Esophagus muscularis mucosa (tissue), 4 donors: ENCODE measurements at regions not wholly inside any gene's neighbourhood (a gene's known extent, or its start where the extent isn't known, plus 50 kb on each side); places are given as distances from the start of the nearest gene placed in this dataset.
A peak's percentile ranks its signal among the peaks of the same experiment; 100 is the strongest.
"Not testable (repeated sequence)": the region's sequence is repeated elsewhere in the genome, so short reads cannot be mapped to it uniquely, and the experiment has no call there.

Experiments
- DNase-seq: peaks from one replicate; pipeline ENCODE4 v3.0.0-alpha.2; 2017; ENCODE audit errors: extremely low spot score
- H3K27ac ChIP-seq, 4 donors: fragments of 200-600 bp; sonication (generic); replicated peaks in 1 of 4; 1 replicate in 3 of 4; 2 replicates in 1 of 4; pipeline ENCODE4 v1.5.1; 2016 to 2019; ENCODE audit warnings: mild to moderate bottlenecking in 1 of 4
- H3K27me3 ChIP-seq, 4 donors: fragments of 200-600 bp; sonication (generic); one replicate each; pipeline versions ENCODE4 v1.5.1 to v1.6.0; 2016 to 2019
- H3K36me3 ChIP-seq, 4 donors: fragments of 200-600 bp; sonication (generic); one replicate each; pipeline ENCODE4 v1.5.1; 2016 to 2019
- H3K4me1 ChIP-seq, 4 donors: fragments of 200-600 bp; sonication (generic); one replicate each; pipeline ENCODE4 v1.5.1; 2016 to 2019
- H3K4me3 ChIP-seq, 4 donors: fragments of 200-600 bp; sonication (generic); 1 replicate in 2 of 4; 2 replicates in 2 of 4; pipeline ENCODE4 v1.5.1; 2016 to 2019; ENCODE audit warnings: mild to moderate bottlenecking in 4 of 4, moderate library complexity in 1 of 4
- H3K9me3 ChIP-seq, 4 donors: fragments of 200-600 bp; sonication (generic); 1 replicate in 3 of 4; 2 replicates in 1 of 4; pipeline ENCODE4 v1.5.1; 2016 to 2019
- EP300 ChIP-seq: sonication (generic); formaldehyde crosslinking; IDR thresholded peaks from one replicate; pipeline ENCODE4 v1.6.1; 2017; ENCODE audit warnings: antibody characterized with exemption
- POLR2A ChIP-seq: fragments of 450-650 bp; IDR thresholded peaks from one replicate; pipeline ENCODE4 v1.6.1; 2017; ENCODE audit warnings: antibody characterized with exemption, moderate library complexity, mild to moderate bottlenecking, low read depth
- POLR2AphosphoS5 ChIP-seq, 2 donors: sonication (generic); formaldehyde crosslinking; IDR thresholded peaks; one replicate each; pipeline ENCODE4 v1.6.1; 2017; ENCODE audit warnings: antibody characterized with exemption in 2 of 2
- WGBS: methylation state at CpG from one replicate; pipeline ENCODE4 v1.1.5; 2018; 5-methylcytosine and 5-hydroxymethylcytosine counted together
- intact Hi-C: fragments of 100-400 bp; cut with DNase I; formaldehyde crosslinking; loops from one replicate; pipeline ENCODE4 v1.15.1; 2023
- TF ChIP-seq, protein P1 (sequence below), 3 experiments: fragments of 200-600 bp in 2 of 3; fragments of 450-650 bp in 1 of 3; sonication (generic) in 2 of 3; IDR thresholded peaks; one replicate each; pipeline ENCODE4 v1.5.1; 2017 to 2019; ENCODE audit warnings: antibody characterized with exemption in 3 of 3, mild to moderate bottlenecking in 2 of 3, moderate library complexity in 1 of 3

DNA sequence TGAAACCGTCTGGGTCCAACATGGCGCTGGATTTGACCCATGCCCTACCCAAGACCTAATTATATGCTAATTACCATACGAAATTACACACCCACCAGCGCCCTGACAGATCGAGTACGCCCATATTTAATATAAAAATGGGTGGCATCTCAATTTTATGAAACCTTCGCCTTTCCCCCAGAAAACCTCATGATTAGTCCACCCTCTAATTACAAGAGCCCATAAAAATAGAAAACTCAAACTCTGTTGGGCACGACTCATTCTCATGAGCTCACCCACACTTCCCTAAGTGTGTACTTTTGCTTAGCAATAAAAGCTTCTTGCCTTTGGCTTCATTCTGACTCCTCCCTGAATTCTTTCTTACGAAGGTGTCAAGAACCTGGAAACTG lies 136.4 kb downstream of the OR2B2 start:
- H3K27ac ChIP-seq: no peak overlapping the region
- H3K4me3 ChIP-seq: no peak overlapping the region
- no peaks in the 10 kb centered on the region for H3K36me3 ChIP-seq
- TF ChIP-seq POLR2A (no peak), EP300 (no peak), POLR2AphosphoS5 (IDR thresholded peaks at IDR 0.05) (no peak)
- TF ChIP-seq, protein P1, sequence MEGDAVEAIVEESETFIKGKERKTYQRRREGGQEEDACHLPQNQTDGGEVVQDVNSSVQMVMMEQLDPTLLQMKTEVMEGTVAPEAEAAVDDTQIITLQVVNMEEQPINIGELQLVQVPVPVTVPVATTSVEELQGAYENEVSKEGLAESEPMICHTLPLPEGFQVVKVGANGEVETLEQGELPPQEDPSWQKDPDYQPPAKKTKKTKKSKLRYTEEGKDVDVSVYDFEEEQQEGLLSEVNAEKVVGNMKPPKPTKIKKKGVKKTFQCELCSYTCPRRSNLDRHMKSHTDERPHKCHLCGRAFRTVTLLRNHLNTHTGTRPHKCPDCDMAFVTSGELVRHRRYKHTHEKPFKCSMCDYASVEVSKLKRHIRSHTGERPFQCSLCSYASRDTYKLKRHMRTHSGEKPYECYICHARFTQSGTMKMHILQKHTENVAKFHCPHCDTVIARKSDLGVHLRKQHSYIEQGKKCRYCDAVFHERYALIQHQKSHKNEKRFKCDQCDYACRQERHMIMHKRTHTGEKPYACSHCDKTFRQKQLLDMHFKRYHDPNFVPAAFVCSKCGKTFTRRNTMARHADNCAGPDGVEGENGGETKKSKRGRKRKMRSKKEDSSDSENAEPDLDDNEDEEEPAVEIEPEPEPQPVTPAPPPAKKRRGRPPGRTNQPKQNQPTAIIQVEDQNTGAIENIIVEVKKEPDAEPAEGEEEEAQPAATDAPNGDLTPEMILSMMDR (IDR thresholded peaks at IDR 0.05): no peak
- H3K4me1 ChIP-seq: peaks cover 0 to 11% (median 8%) of the 10 kb centered on the region in 4 donors
- intact Hi-C loops: no loop called here
- H3K27me3 ChIP-seq: peaks cover 0 to 34% (median 2%) of the 10 kb centered on the region in 4 donors
- WGBS: 89% methylated on average over 9 of the region's 9 CpGs
- H3K9me3 ChIP-seq: no peaks in the 10 kb centered on the region
- DNase-seq: no peak

GRCh38 chr6:27775138-27775795 lies 136.9 kb downstream of the OR2B2 start:
- intact Hi-C loops, H3K36me3 ChIP-seq, H3K9me3 ChIP-seq, H3K4me3 ChIP-seq, H3K27ac ChIP-seq: not testable (repeated sequence)
- peaks cover 0 to 11% (median 8%) of the 10 kb centered on the region in 4 donors for H3K4me1 ChIP-seq
- peak; percentile 39 for DNase-seq
- peaks cover 0 to 39% (median 4%) of the 10 kb centered on the region in 4 donors for H3K27me3 ChIP-seq
- 81% methylated on average over 5 of the region's 5 CpGs for WGBS

GRCh38 chr6:27774264-27774600 lies 138.0 kb downstream of the OR2B2 start:
- Histone ChIP-seq H3K4me1 (peaks cover 0 to 11% (median 8%) of the 10 kb centered on the region in 4 donors), H3K27me3 (peaks cover 0 to 50% (median 5%) of the 10 kb centered on the region in 4 donors)
- H3K9me3 ChIP-seq, H3K4me3 ChIP-seq, H3K36me3 ChIP-seq, H3K27ac ChIP-seq, intact Hi-C loops: not testable (repeated sequence)
- 88% methylated on average over 8 of the region's 8 CpGs for WGBS
- peak; percentile 21 for DNase-seq

DNA sequence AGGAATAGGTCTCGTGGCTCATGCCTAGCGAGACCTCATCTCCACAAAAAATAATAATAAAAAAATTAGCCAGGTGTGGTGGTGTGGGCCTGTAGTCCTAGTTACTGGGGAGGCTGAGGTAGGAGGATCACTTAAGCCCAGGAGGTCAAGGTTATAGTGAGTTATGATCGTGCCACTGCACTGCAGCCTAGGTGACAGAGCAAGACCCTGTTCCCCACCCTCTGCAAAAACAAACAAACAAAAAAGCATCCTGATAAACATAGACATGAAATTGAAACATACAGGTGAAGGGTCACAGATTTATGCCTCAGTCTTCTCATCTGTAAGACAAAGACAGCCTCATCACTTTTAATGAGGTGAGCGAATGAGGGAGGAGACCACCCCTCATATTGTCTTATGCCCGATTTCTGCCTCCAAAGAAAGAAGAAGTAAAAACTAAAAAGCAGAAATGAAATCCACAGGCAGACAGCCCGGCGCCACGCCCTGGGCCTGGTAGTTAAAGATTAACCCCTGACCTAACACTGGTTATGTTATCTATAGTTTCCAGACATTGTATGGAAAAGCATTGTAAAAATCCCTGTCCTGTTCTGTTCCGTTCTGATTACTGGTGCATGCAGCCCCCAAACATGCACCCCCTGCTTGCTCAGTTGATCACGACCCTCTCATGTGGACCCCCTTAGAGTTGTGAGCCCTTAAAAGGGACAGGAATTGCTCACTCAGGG lies 138.5 kb downstream of the OR2B2 start:
- not testable (repeated sequence) for H3K9me3 ChIP-seq, H3K4me3 ChIP-seq, H3K27ac ChIP-seq, H3K36me3 ChIP-seq
- H3K27me3 ChIP-seq: peaks cover 0 to 55% (median 5%) of the 10 kb centered on the region in 4 donors
- peaks cover 0 to 11% (median 8%) of the 10 kb centered on the region in 4 donors for H3K4me1 ChIP-seq
- intact Hi-C loops: loop anchor here (2.0 kb wide), 1 partner anchor 121 kb away; no protein-coding TSS in a partner anchor
- peak; percentile 19 for DNase-seq
- WGBS: 84% methylated on average over 10 of the region's 10 CpGs

GRCh38 chr6:27772261-27773001 lies 139.8 kb downstream of the OR2B2 start:
- H3K9me3 ChIP-seq: no peaks in the 10 kb centered on the region
- TF ChIP-seq, protein P1 (IDR thresholded peaks at IDR 0.05): peak; percentile 87 to 94 (median 89)
- TF ChIP-seq POLR2A (no peak), POLR2AphosphoS5 (IDR thresholded peaks at IDR 0.05) (peak; percentile 21 to 75)
- intact Hi-C loops: loop anchor here (2.0 kb wide), 1 partner anchor 122 kb away; no protein-coding TSS in a partner anchor
- peaks cover 0 to 66% (median 5%) of the 10 kb centered on the region in 4 donors for H3K27me3 ChIP-seq
- 24% methylated on average over 24 of the region's 33 CpGs for WGBS
- no peaks in the 10 kb centered on the region for H3K36me3 ChIP-seq
- peaks cover 0 to 11% (median 8%) of the 10 kb centered on the region in 4 donors for H3K4me1 ChIP-seq
- peak; percentile 95 for DNase-seq
- H3K27ac ChIP-seq: no peak overlapping the region
- H3K4me3 ChIP-seq: peak overlapping the region in 1 of 4 donors; percentile 18

GRCh38 chr6:27771235-27771634 lies 141.0 kb downstream of the OR2B2 start:
- Histone ChIP-seq H3K27ac (no peak overlapping the region), H3K4me3 (no peak overlapping the region), H3K36me3 (no peaks in the 10 kb centered on the region), H3K9me3 (no peaks in the 10 kb centered on the region), H3K4me1 (peaks cover 0 to 11% (median 8%) of the 10 kb centered on the region in 4 donors), H3K27me3 (peaks cover 0 to 66% (median 5%) of the 10 kb centered on the region in 4 donors)
- TF ChIP-seq POLR2AphosphoS5 (IDR thresholded peaks at IDR 0.05): no peak
- no peak for TF ChIP-seq EP300
- no peak for TF ChIP-seq POLR2A
- TF ChIP-seq, protein P1 (IDR thresholded peaks at IDR 0.05): no peak
- WGBS: 64% methylated on average over 4 of the region's 4 CpGs
- intact Hi-C loops: no loop called here
- peak; percentile 64 for DNase-seq
